ENCODE measurements at regions not wholly inside any gene's neighbourhood (a gene's known extent, or its start where the extent isn't known, plus 50 kb on each side); places are given as distances from the start of the nearest gene placed in this dataset.
"Not testable (repeated sequence)": the region's sequence is repeated elsewhere in the genome, so short reads cannot be mapped to it uniquely, and the experiment has no call there.

DNA sequence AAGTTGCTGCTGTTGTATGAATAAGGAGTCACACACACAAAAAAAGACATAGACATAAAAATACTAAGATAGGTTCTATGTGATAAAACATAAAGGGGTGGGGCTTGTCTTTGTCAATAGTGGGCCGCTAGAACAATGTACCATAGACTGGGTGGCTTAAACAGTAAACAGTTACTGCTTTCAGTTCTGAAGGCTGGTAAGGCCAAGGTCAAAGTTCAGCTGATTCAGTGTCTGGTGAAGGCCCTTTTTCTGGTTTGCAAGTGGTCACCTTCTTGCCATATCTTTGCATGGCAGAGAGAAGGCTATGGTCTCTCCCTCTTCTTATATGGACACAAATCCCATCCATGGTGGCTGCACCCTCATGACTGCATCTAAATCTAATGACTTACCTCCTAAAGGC, 1980.7 kb downstream of the PCDH7 start:
- TF ChIP-seq, protein P1, sequence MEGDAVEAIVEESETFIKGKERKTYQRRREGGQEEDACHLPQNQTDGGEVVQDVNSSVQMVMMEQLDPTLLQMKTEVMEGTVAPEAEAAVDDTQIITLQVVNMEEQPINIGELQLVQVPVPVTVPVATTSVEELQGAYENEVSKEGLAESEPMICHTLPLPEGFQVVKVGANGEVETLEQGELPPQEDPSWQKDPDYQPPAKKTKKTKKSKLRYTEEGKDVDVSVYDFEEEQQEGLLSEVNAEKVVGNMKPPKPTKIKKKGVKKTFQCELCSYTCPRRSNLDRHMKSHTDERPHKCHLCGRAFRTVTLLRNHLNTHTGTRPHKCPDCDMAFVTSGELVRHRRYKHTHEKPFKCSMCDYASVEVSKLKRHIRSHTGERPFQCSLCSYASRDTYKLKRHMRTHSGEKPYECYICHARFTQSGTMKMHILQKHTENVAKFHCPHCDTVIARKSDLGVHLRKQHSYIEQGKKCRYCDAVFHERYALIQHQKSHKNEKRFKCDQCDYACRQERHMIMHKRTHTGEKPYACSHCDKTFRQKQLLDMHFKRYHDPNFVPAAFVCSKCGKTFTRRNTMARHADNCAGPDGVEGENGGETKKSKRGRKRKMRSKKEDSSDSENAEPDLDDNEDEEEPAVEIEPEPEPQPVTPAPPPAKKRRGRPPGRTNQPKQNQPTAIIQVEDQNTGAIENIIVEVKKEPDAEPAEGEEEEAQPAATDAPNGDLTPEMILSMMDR (IDR thresholded peaks at IDR 0.05; ENCODE audit: low read depth, low read length), result no peak
- DNase-seq (ENCODE audit: low read depth, low spot score), result no peak
- in situ Hi-C loops (cut with HindIII; ENCODE audit: low sequenced_read_pairs), result no loop called here
- H3K4me3 ChIP-seq (ENCODE audit: low read depth, low read length), result no peak overlapping the region

DNA sequence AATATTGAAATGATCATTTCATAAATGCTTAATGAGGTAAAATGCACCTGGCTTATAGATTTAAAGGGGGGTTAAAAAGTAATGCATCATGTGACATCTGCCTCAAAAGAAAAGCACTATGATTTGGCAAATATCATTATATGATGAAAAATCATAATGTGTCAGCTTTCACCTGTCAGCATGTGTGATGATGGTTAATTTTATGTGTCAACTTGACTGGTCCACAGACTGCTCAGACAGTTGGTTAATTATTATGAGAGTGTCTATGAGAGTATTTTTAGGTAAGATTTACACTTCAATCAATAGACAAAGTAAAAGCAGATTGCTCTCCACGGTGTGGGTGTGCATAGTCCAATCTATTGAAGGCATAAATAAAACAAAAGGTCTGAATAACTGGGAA, 1986.7 kb downstream of the PCDH7 start:
- no peak for DNase-seq (ENCODE audit: low read depth, low spot score)
- TF ChIP-seq, protein P1 (IDR thresholded peaks at IDR 0.05; ENCODE audit: low read depth, low read length), result no peak
- no peak overlapping the region for H3K4me3 ChIP-seq (ENCODE audit: low read depth, low read length)
- in situ Hi-C loops (cut with HindIII; ENCODE audit: low sequenced_read_pairs), result no loop called here

DNA sequence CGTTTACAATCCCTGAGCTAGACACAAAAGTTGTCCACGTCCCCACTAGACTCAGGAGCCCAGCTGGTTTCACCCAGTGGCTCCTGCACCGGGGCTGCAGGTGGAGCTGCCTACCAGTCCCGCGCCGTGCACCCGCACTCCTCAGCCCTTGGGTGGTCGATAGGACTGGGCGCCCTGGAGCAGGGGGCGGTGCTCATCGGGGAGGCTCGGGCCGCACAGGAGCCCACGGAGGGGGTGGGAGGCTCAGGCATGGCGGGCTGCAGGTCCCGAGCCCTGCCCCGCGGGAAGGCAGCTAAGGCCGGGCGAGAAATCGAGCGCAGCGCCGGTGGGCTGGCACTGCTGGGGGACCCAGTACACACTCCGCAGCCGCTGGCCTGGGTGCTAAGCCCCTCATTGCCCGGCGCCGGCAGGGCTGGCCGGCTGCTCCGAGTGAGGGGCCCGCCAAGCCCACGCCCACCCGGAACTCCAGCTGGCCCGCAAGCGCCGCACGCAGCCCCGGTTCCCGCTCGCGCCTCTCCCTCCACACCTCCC, 1996.0 kb downstream of the PCDH7 start:
- in situ Hi-C loops (cut with HindIII; ENCODE audit: low sequenced_read_pairs); DNase-seq (ENCODE audit: low read depth, low spot score): not testable (repeated sequence)

DNA sequence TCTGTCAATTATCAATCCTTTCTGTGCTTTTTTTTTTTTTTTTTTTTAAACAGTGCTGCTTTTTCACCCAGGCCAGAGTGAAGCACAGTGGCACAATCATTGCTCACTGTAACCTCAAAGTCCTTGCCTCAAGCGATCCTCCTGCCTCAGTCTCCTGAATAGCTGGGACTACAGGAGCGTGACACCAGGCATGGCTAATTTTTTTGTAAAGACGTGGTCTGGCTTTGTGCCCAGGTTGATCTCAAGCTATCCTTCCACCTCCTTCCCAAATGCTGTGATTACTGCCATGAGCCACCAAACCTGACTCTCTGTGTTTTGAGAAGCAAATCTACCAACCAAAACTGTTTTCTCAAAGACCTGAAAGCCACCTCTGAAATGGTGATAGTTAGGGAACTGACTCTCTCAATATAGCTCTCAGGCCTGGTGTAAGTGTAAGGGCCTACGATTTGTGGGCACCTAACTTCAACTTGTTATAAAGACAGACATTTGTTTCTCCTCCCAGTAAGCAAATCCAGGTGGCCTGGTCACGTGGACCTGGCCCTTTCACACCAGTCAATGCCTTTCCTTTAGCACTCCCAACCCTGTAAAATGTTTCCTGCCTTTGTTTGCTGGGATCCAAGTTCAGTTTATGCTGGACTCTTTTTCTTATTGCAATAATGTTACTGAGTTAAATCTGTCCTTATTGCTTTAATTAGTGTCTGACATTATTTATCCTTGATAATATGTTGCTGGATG, 2015.9 kb downstream of the PCDH7 start:
- TF ChIP-seq, protein P1 (IDR thresholded peaks at IDR 0.05; ENCODE audit: low read depth, low read length), result no peak
- in situ Hi-C loops (cut with HindIII; ENCODE audit: low sequenced_read_pairs), result no loop called here
- DNase-seq (ENCODE audit: low read depth, low spot score), result no peak
- no peak overlapping the region for H3K4me3 ChIP-seq (ENCODE audit: low read depth, low read length)

More for the DNA sequence above, 1996.0 kb downstream of the PCDH7 start:
- not testable (repeated sequence) for H3K4me3 ChIP-seq (ENCODE audit: low read depth, low read length)

DNA sequence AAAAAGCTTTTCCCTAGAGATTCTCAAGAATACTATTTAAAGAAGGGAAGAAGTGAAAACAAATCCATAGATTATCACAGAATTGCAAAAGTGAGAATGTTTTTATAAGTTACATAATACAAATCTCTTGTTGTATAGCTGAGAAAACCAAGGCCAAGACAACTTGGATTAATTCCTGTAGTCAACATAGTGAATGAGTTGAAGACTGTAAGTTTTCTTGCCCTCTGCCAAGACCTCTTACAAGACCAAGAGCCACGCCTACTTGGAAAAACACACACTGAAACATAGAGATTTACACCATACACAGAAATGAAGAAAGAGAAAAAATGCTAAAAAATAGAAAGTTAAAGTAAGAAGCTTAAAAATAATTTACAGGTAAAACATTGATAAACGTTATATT, 2024.0 kb downstream of the PCDH7 start:
- TF ChIP-seq, protein P1 (IDR thresholded peaks at IDR 0.05; ENCODE audit: low read depth, low read length), result no peak
- DNase-seq (ENCODE audit: low read depth, low spot score), result no peak
- no peak overlapping the region for H3K4me3 ChIP-seq (ENCODE audit: low read depth, low read length)
- in situ Hi-C loops (cut with HindIII; ENCODE audit: low sequenced_read_pairs), result no loop called here

DNA sequence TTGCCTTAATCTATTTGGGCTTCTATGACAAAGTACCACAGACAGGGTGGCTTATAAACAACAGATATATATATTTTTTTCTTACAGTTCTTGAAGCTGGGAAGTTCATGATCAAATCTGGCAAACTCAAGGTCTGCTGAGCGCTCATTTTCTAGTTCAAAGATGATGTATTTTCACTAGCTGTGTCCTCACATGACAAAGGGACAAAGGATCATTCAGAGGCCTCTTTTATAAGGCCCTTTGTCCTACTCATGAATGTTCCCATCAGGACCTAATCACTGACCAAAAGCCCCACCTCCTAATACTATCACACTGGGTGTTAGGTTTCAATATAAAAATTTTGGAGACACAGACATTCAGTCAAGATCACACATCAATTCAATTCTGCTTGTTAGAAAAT, 2025.2 kb downstream of the PCDH7 start:
- DNase-seq (ENCODE audit: low read depth, low spot score), result no peak
- H3K4me3 ChIP-seq (ENCODE audit: low read depth, low read length), result no peak overlapping the region
- TF ChIP-seq, protein P1 (IDR thresholded peaks at IDR 0.05; ENCODE audit: low read depth, low read length), result no peak
- in situ Hi-C loops (cut with HindIII; ENCODE audit: low sequenced_read_pairs), result no loop called here

DNA sequence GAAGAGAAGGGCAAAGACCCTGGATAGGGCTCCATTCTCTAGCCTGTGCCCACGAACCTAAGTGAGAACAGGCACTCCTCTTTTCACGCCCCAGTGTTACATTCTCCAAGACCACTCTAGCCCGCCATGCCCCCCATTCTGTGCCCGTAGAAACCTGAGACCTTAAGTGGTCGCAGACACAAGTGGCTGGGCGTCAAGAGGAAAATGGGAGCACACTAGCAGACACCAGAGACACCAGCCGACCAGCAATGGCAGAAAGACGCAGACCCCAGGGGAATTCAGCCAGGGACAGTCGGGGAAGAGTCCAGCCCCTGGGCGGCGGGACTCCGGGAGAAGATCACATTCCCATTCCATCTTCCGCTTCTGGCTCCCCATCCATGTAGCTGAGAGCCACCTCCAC, 2027.9 kb downstream of the PCDH7 start:
- TF ChIP-seq, protein P1 (IDR thresholded peaks at IDR 0.05; ENCODE audit: low read depth, low read length), result no peak
- DNase-seq (ENCODE audit: low read depth, low spot score), result no peak
- H3K4me3 ChIP-seq (ENCODE audit: low read depth, low read length), result no peak overlapping the region
- in situ Hi-C loops (cut with HindIII; ENCODE audit: low sequenced_read_pairs), result no loop called here

Data from astrocyte of the spinal cord (primary cell).